ENCODE measurements at regions not wholly inside any gene's neighbourhood (a gene's known extent, or its start where the extent isn't known, plus 50 kb on each side); places are given as distances from the start of the nearest gene placed in this dataset.

- no peak for DNase-seq
Observed at GRCh38 chr16:86632206-86632605, 53.9 kb downstream of the FOXL1 start.

GRCh38 chr16:86632944-86633343 is 54.6 kb downstream of the FOXL1 start:
- no peak for DNase-seq

GRCh38 chr16:86634292-86634691 is 55.9 kb downstream of the FOXL1 start:
- no peak for DNase-seq

- no peak for DNase-seq
Observed at GRCh38 chr16:86635176-86635876, 57.0 kb downstream of the FOXL1 start.

- no peak for DNase-seq
Observed at GRCh38 chr16:86635926-86636325, 57.6 kb downstream of the FOXL1 start.

- DNase-seq = no peak
Observed at GRCh38 chr16:86637744-86638143, 59.4 kb downstream of the FOXL1 start.

- DNase-seq = no peak
Observed at GRCh38 chr16:86638642-86639041, 60.3 kb downstream of the FOXL1 start.

- DNase-seq = no peak
Observed at GRCh38 chr16:86639354-86639753, 61.0 kb downstream of the FOXL1 start.

- DNase-seq = no peak
Observed at GRCh38 chr16:86640265-86640843, 62.0 kb downstream of the FOXL1 start.

- DNase-seq = no peak
Observed at GRCh38 chr16:86642087-86642486, 63.7 kb downstream of the FOXL1 start.

- no peak for DNase-seq
Observed at GRCh38 chr16:86643671-86644070, 65.3 kb downstream of the FOXL1 start.

- no peak for DNase-seq
Observed at GRCh38 chr16:86647561-86647960, 69.2 kb downstream of the FOXL1 start.

- DNase-seq = no peak
Observed at GRCh38 chr16:86649875-86650274, 71.5 kb downstream of the FOXL1 start.

- DNase-seq = no peak
Observed at GRCh38 chr16:86651013-86651627, 72.8 kb downstream of the FOXL1 start.

GRCh38 chr16:86651823-86652222 is 73.5 kb downstream of the FOXL1 start:
- no peak for DNase-seq

- DNase-seq = no peak
Observed at GRCh38 chr16:86653285-86654006, 75.1 kb downstream of the FOXL1 start.

GRCh38 chr16:86657972-86658371 is 79.6 kb downstream of the FOXL1 start:
- no peak for DNase-seq

- no peak for DNase-seq
Observed at GRCh38 chr16:86660623-86661022, 82.3 kb downstream of the FOXL1 start.

GRCh38 chr16:86661706-86662105 is 83.4 kb downstream of the FOXL1 start:
- no peak for DNase-seq

- DNase-seq = no peak
Observed at GRCh38 chr16:86662195-86662594, 83.8 kb downstream of the FOXL1 start.

GRCh38 chr16:86662740-86663139 is 84.4 kb downstream of the FOXL1 start:
- DNase-seq = no peak

- DNase-seq = no peak
Observed at GRCh38 chr16:86663685-86664521, 85.6 kb downstream of the FOXL1 start.

Data from NCI-H526 treated with DMSO at 0.1 percent for 48 hours (cell line).